DOHH2 (cell line): ENCODE measurements at regions not wholly inside any gene's neighbourhood (a gene's known extent, or its start where the extent isn't known, plus 50 kb on each side); places are given as distances from the start of the nearest gene placed in this dataset.

Experiments
- EZH2phosphoT487 ChIP-seq: fragments of 200-600 bp; sonication (generic); IDR thresholded peaks from 2 replicates; pipeline ENCODE4 v1.6.1; 2017; ENCODE audit warnings: borderline replicate concordance, mild to moderate bottlenecking, antibody characterized with exemption, low read length, moderate library complexity, mixed read lengths
- TF ChIP-seq, protein P1 (sequence below): fragments of 200-600 bp; sonication (generic); IDR thresholded peaks from one replicate; pipeline ENCODE4 v1.5.1; 2014; ENCODE audit warnings: antibody characterized with exemption, mild to moderate bottlenecking, low read depth, low read length; ENCODE audit not compliant: poor library complexity, severe bottlenecking

DNA sequence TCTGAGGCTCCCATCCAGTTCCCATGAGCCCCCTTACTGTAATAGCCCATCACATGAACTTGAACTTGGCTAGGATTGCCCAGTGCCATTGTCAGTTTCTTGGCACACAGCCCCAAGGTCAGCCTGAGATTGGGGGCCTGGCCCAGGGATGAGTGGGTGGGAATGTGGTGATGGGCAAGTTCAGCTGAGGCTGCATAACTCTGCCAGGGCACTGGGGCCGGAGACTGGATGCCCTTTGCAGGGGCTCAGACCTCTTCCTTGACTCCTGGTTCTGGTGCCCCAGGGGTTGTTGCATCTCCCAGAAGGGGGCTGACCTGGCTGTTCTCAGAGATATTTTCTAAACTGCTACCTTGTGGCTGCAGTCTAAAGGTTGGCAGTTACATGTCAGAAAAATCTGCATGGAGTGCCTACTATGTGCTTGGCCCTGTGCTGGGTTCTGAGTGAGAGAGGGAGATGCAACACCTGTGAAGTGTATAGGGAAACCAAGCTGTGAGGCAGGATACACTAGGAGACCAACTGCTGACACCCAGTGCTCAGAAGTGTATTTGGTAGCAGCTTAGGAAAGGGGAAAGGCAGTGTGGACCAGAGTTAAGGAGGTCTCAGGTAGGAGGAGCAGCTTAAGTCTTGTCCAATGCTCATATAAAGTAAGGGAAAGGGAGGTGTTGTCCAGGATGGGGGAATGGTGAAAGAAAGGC, 74.8 kb upstream of the PRR23C start:
- TF ChIP-seq, protein P1, sequence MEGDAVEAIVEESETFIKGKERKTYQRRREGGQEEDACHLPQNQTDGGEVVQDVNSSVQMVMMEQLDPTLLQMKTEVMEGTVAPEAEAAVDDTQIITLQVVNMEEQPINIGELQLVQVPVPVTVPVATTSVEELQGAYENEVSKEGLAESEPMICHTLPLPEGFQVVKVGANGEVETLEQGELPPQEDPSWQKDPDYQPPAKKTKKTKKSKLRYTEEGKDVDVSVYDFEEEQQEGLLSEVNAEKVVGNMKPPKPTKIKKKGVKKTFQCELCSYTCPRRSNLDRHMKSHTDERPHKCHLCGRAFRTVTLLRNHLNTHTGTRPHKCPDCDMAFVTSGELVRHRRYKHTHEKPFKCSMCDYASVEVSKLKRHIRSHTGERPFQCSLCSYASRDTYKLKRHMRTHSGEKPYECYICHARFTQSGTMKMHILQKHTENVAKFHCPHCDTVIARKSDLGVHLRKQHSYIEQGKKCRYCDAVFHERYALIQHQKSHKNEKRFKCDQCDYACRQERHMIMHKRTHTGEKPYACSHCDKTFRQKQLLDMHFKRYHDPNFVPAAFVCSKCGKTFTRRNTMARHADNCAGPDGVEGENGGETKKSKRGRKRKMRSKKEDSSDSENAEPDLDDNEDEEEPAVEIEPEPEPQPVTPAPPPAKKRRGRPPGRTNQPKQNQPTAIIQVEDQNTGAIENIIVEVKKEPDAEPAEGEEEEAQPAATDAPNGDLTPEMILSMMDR = no peak
- TF ChIP-seq EZH2phosphoT487 = no peak
